ENCODE measurements at regions not wholly inside any gene's neighbourhood (a gene's known extent, or its start where the extent isn't known, plus 50 kb on each side); places are given as distances from the start of the nearest gene placed in this dataset.

DNA sequence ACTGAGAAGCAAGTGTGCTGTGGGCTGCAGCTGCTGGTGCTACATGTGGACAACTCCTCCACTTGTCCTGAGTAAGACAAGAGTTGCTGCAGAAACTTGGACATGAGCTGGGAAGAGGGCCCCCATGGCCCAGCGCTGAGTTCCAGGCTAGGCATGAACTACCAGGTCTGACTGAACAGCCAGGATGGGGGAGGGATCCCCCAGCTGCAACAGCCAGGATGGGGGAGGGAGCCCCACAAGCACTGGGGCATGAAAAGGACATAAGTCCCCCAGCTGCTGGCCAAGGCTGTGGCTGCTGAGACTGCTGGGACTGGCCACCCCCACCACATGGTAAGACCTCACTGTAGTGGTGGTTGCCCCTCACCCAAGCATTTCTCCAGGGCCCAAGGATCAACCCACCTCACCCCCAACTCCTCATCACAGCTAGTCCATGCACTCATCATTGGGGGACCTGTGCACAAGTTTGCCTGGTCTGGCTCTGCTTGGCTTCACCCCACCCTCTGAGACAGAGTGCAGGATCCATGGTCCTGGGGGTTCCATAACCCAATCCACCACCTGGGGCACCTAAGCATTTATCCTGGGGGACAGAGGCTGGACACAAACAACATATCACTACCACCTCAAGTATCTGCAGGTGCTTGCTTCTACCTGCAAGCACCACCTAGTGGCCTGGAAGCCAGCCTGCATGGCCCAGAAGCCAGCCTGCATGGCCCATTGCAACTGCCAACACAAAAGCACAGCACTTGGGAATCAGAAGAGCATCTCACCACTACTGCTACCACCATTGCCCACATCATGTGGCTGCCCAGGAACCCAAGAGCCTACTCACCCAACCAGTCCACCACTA lies 84.5 kb upstream of the STT3B start:
- peak; percentile 37 to 52 for DNase-seq

DNA sequence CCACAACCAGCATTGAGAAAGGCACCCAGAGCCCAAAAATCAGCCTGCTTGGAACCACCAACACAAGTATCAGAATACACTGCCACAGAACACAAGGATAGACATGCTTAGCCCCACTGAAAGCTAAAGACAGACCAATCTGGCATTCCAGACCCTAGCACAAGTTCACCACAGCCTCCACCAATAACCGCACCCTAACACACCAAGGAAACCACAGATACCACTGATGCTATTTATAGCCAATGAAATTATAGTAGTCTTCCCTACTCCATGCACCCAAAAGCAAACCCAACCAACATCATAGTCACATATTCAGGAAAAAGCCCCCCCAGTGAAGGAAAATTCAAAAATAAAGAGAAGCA lies 83.9 kb upstream of the STT3B start:
- TF ChIP-seq, protein P1, sequence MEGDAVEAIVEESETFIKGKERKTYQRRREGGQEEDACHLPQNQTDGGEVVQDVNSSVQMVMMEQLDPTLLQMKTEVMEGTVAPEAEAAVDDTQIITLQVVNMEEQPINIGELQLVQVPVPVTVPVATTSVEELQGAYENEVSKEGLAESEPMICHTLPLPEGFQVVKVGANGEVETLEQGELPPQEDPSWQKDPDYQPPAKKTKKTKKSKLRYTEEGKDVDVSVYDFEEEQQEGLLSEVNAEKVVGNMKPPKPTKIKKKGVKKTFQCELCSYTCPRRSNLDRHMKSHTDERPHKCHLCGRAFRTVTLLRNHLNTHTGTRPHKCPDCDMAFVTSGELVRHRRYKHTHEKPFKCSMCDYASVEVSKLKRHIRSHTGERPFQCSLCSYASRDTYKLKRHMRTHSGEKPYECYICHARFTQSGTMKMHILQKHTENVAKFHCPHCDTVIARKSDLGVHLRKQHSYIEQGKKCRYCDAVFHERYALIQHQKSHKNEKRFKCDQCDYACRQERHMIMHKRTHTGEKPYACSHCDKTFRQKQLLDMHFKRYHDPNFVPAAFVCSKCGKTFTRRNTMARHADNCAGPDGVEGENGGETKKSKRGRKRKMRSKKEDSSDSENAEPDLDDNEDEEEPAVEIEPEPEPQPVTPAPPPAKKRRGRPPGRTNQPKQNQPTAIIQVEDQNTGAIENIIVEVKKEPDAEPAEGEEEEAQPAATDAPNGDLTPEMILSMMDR (IDR thresholded peaks at IDR 0.05; ENCODE audit: insufficient read depth in 1 of 2, low read depth in 1 of 2, low read length in 1 of 2, severe bottlenecking in 1 of 2, unreplicated experiment in 1 of 2), result no peak
- Histone ChIP-seq H3K9me3 (no peaks in the 10 kb centered on the region), H3K36me3 (ENCODE audit: control insufficient read depth, insufficient read depth, low read length) (no peaks in the 10 kb centered on the region), H3K4me1 (peaks cover 12% of the 10 kb centered on the region; the same call in 1 of the 2 replicates), H3K27me3 (replicated peaks; ENCODE audit: control insufficient read depth, insufficient read depth, low read length) (no peaks in the 10 kb centered on the region), H3K4me3 (ENCODE audit: low read depth, low read length) (no peak overlapping the region)
- H3K36me3 Mint-ChIP-seq (ENCODE audit: insufficient read depth, unreplicated experiment), result no peaks in the 10 kb centered on the region
- H3K27ac Mint-ChIP-seq (ENCODE audit: unreplicated experiment), result no peak overlapping the region
- CTCF ChIA-PET, result no interaction called here
- no peaks in the 10 kb centered on the region for H3K9me3 Mint-ChIP-seq (ENCODE audit: unreplicated experiment)
- intact Hi-C loops (cut with micrococcal nuclease; ENCODE audit: unreplicated experiment), result loop anchor here (1.0 to 5.0 kb wide), 3 partner anchors 82 to 204 kb away; no protein-coding TSS in a partner anchor
- no peak overlapping the region for H3K4me3 Mint-ChIP-seq (ENCODE audit: unreplicated experiment)
- no peak for DNase-seq
- POLR2A ChIA-PET, result no interaction called here
- no TSS peak for BruUV-seq (replicated peaks)
- H3K27me3 Mint-ChIP-seq (ENCODE audit: insufficient read depth, unreplicated experiment), result no peaks in the 10 kb centered on the region
- no peaks in the 10 kb centered on the region for H3K4me1 Mint-ChIP-seq (ENCODE audit: low read depth, unreplicated experiment)

More for the DNA sequence above, 84.5 kb upstream of the STT3B start:
- Mint-ChIP-seq H3K9me3 (ENCODE audit: unreplicated experiment) (no peaks in the 10 kb centered on the region), H3K27ac (ENCODE audit: unreplicated experiment) (no peak overlapping the region), H3K27me3 (ENCODE audit: insufficient read depth, unreplicated experiment) (no peaks in the 10 kb centered on the region), H3K4me3 (ENCODE audit: unreplicated experiment) (no peak overlapping the region), H3K4me1 (ENCODE audit: low read depth, unreplicated experiment) (no peaks in the 10 kb centered on the region), H3K36me3 (ENCODE audit: insufficient read depth, unreplicated experiment) (no peaks in the 10 kb centered on the region)
- Histone ChIP-seq H3K9me3 (no peaks in the 10 kb centered on the region), H3K4me1 (peaks cover 12% of the 10 kb centered on the region; the same call in 1 of the 2 replicates), H3K36me3 (ENCODE audit: control insufficient read depth, insufficient read depth, low read length) (no peaks in the 10 kb centered on the region), H3K4me3 (ENCODE audit: low read depth, low read length) (no peak overlapping the region), H3K27me3 (replicated peaks; ENCODE audit: control insufficient read depth, insufficient read depth, low read length) (no peaks in the 10 kb centered on the region)
- ChIA-PET CTCF (no interaction called here), POLR2A (no interaction called here)
- BruUV-seq (replicated peaks), result no TSS peak
- intact Hi-C loops (cut with micrococcal nuclease; ENCODE audit: unreplicated experiment), result loop anchor here (1.0 to 5.0 kb wide), 3 partner anchors 81 to 203 kb away; no protein-coding TSS in a partner anchor
- TF ChIP-seq, protein P1 (IDR thresholded peaks at IDR 0.05; ENCODE audit: insufficient read depth in 1 of 2, low read depth in 1 of 2, low read length in 1 of 2, severe bottlenecking in 1 of 2, unreplicated experiment in 1 of 2), result peak; percentile 56 to 71

DNA sequence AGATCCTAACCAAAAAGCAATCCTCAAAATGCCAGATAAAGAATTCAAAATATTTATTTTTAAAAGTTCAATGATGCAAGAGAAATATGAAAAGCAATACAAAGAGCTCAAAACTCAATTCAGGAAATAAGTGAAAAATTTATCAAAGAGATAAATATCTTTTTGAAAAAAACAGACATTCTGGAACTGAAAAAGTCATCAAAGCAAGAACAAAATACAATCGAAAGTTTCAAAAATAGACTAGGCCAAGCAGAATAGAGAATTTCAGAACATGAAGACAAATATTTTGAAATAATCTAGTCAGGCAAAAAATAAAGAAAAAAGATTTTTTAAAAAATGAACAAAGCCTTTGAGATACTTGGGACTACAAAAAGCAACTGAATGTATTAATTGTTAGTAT lies 83.4 kb upstream of the STT3B start:
- DNase-seq, result no peak
- no peaks in the 10 kb centered on the region for H3K9me3 Mint-ChIP-seq (ENCODE audit: unreplicated experiment)
- intact Hi-C loops (cut with micrococcal nuclease; ENCODE audit: unreplicated experiment), result loop anchor here (2.0 to 5.0 kb wide), 2 partner anchors 82 to 205 kb away; no protein-coding TSS in a partner anchor

More for the DNA sequence above, 83.4 kb upstream of the STT3B start:
- no peaks in the 10 kb centered on the region for H3K36me3 ChIP-seq (ENCODE audit: control insufficient read depth, insufficient read depth, low read length)
- Mint-ChIP-seq H3K27ac (ENCODE audit: unreplicated experiment) (no peak overlapping the region), H3K27me3 (ENCODE audit: insufficient read depth, unreplicated experiment) (no peaks in the 10 kb centered on the region), H3K4me1 (ENCODE audit: low read depth, unreplicated experiment) (no peaks in the 10 kb centered on the region), H3K36me3 (ENCODE audit: insufficient read depth, unreplicated experiment) (no peaks in the 10 kb centered on the region), H3K4me3 (ENCODE audit: unreplicated experiment) (no peak overlapping the region)
- BruUV-seq (replicated peaks), result no TSS peak
- H3K4me1 ChIP-seq, result peaks cover 11% of the 10 kb centered on the region; the same call in 1 of the 2 replicates
- TF ChIP-seq, protein P1 (IDR thresholded peaks at IDR 0.05; ENCODE audit: insufficient read depth in 1 of 2, low read depth in 1 of 2, low read length in 1 of 2, severe bottlenecking in 1 of 2, unreplicated experiment in 1 of 2), result no peak
- CTCF ChIA-PET, result no interaction called here
- no peak overlapping the region for H3K4me3 ChIP-seq (ENCODE audit: low read depth, low read length)
- H3K27me3 ChIP-seq (replicated peaks; ENCODE audit: control insufficient read depth, insufficient read depth, low read length), result no peaks in the 10 kb centered on the region
- POLR2A ChIA-PET, result no interaction called here
- no peaks in the 10 kb centered on the region for H3K9me3 ChIP-seq
